T47D (cell line): ENCODE measurements at regions not wholly inside any gene's neighbourhood (a gene's known extent, or its start where the extent isn't known, plus 50 kb on each side); places are given as distances from the start of the nearest gene placed in this dataset.

ENCODE experiments used
- DNase-seq, 2 experiments: peaks; one replicate each; pipeline versions ENCODE4 v3.0.0 to v3.0.0-alpha.2; 2011 to 2012; ENCODE audit warnings: low read depth in 1 of 2, low spot score in 1 of 2
- JUND ChIP-seq: IDR thresholded peaks from 2 replicates; pipeline ENCODE4 v1.6.1; 2012; ENCODE audit warnings: low read depth
- in situ Hi-C: cut with HindIII; loops from 2 replicates; pipeline ENCODE4 v1.10.0; 2016; ENCODE audit warnings: low sequenced_read_pairs, low pct_unique_long_range_greater_than_20kb

GRCh38 chr12:92556141-92556540 lies 146.6 kb upstream of the PLEKHG7 start:
- no peak for TF ChIP-seq JUND
- in situ Hi-C loops, result no loop called here

GRCh38 chr12:92554158-92555073 lies 148.4 kb upstream of the PLEKHG7 start:
- in situ Hi-C loops, result no loop called here
- DNase-seq, result no peak
- TF ChIP-seq JUND, result no peak

More at GRCh38 chr12:92556141-92556540, 146.6 kb upstream of the PLEKHG7 start:
- no peak for DNase-seq

DNA sequence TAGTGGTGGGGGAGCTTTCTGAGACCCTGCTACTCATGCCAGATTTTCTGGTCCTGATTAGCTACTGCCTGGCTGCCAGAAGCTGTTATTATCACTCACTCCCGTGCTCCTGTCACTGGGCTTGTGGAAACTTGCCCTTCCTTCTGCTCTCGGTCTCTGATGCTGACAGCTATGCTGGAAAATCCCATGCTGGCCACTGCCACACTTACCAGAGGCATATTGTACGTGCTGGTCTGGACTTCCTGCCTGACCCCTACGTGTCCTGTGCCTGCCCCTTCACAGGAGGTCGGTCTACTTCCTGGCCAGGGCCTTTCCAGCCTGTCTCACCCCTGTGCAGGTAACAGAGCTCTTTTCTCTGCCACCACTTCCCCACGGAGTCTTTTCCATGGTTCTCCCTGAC lies 149.4 kb upstream of the PLEKHG7 start:
- in situ Hi-C loops, result no loop called here
- no peak for TF ChIP-seq JUND
- no peak for DNase-seq

- TF ChIP-seq JUND, result no peak
- DNase-seq, result no peak
- in situ Hi-C loops, result no loop called here
Measured at GRCh38 chr12:92552412-92553108, 150.2 kb upstream of the PLEKHG7 start.

GRCh38 chr12:92551853-92552397 lies 150.9 kb upstream of the PLEKHG7 start:
- DNase-seq, result no peak
- in situ Hi-C loops, result no loop called here
- no peak for TF ChIP-seq JUND

GRCh38 chr12:92551210-92551609 lies 151.6 kb upstream of the PLEKHG7 start:
- in situ Hi-C loops, result no loop called here
- TF ChIP-seq JUND, result no peak
- no peak for DNase-seq

DNA sequence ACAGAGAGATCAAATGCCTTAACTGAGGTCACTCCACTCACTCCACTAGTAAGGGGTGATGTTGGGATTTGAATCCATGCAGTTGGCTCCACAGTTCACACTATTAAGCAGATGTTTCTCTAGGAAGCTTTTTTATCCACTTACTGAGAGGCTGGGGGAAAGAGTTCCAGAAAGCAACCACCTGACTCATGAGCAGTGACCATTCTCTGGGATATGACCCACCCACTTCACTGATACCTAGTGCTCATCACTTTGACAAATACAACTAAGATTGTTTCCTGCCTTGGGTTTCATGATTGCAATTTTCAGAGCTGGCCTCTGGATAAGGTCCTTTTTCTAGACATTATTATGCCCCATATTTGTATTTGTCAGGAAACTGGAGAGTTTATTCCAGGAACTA lies 152.1 kb upstream of the PLEKHG7 start:
- TF ChIP-seq JUND, result no peak
- DNase-seq, result no peak
- in situ Hi-C loops, result no loop called here

- TF ChIP-seq JUND, result no peak
- in situ Hi-C loops, result no loop called here
- DNase-seq, result no peak
Measured at GRCh38 chr12:92550254-92550653, 152.5 kb upstream of the PLEKHG7 start.

GRCh38 chr12:92549516-92549915 lies 153.3 kb upstream of the PLEKHG7 start:
- TF ChIP-seq JUND, result no peak
- DNase-seq, result no peak
- in situ Hi-C loops, result no loop called here

DNA sequence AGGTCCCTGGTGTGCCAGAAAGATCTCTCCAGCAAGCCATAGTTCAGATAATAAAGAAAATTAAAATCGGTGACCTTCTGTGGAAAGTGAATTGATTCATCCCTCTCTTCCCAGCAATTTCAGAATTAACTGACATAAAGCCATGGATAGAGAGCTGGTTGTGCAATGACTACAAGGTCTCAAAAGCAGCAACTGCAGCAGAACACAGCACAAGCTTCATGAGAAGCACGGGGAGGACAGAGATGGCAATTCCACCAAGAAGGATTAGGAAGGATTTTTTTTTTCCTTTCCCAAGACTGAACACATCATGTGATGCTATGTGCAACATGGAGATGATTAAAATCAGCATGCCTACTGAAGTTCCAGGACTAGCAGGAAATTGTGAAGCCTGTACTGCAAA lies 154.9 kb upstream of the PLEKHG7 start:
- TF ChIP-seq JUND, result no peak
- no peak for DNase-seq
- in situ Hi-C loops, result no loop called here

- no peak for TF ChIP-seq JUND
- in situ Hi-C loops, result no loop called here
- DNase-seq, result no peak
Measured at GRCh38 chr12:92547420-92547819, 155.4 kb upstream of the PLEKHG7 start.

- TF ChIP-seq JUND, result no peak
- no peak for DNase-seq
- in situ Hi-C loops, result no loop called here
Measured at GRCh38 chr12:92546635-92547348, 156.0 kb upstream of the PLEKHG7 start.
